22Rv1 (cell line): ENCODE measurements at regions not wholly inside any gene's neighbourhood (a gene's known extent, or its start where the extent isn't known, plus 50 kb on each side); places are given as distances from the start of the nearest gene placed in this dataset.

Experiments used
- H3K27ac ChIP-seq: fragments of 450-650 bp; 2 replicates; pipeline ENCODE4 v1.5.1; 2017
- CTCF ChIP-seq: fragments of 450-650 bp; IDR thresholded peaks from 2 replicates; pipeline ENCODE4 v1.5.1; 2017; ENCODE audit warnings: mild to moderate bottlenecking
- ZFX ChIP-seq: fragments of 450-650 bp; IDR thresholded peaks from 2 replicates; pipeline ENCODE4 v1.6.1; 2017; ENCODE audit warnings: antibody characterized with exemption, borderline replicate concordance

DNA sequence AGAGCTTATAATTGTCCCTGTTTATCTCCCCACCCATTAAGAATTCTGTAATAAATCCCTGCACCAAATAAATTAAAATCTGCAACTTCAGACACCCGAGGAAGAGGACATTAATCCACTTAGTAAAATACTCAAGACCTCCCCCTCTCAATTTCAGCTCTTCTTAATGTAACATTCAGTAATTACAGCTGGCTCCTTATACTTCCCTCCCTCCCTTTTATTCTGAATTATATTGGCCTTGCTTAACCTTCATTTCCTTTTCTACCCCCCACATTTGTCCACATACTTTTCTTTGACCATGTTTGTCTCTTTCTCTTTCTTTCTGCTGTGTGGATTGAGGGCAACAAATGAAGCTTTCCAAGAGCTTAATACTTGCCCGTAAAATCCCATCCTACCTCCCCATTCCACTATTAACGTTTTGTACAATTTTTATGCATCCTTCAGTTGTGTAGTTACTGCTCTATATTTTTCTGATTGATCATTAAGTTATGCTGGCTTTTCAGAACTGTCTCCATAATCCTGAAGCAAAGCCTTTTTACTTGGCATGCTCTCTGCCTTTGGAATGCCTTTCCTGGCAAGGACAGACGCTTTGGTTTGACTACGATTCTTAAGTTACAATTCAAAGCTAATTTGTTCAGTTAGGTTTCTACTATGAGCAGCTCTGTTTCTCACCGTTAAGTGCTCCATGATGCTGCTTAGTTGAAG is 580.1 kb downstream of the ZEB2 start:
- TF ChIP-seq CTCF = no peak
- no peak for TF ChIP-seq ZFX
- H3K27ac ChIP-seq = no peak overlapping the region

DNA sequence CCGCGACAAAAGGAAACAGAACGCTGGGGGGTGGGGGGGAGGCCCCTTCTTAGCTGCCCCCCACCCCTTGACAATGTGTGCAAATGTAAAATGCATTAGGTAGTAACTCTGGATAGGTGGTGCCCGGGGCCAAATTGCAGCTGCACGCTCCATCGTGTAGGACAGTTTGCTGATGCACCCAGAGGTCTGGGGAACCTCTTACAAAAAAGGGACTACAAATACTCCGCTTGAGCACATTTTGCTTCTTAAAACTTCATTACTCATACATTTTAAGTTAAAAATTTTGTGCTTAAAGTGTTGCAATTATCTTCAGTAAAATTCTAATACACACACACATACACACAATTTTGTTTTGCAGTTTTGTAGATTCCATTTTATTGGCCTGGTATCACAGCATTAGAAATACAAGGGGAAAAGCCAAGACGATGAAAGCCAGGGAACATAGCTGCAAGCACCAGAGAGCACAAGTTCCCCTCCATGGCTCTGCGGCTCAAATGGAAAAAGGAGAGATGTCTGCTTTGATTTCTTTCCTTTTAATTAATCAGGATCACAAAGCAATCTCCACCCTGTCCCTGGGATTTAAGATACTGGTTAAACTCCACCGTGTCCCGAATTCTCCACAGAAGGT is 582.1 kb downstream of the ZEB2 start:
- H3K27ac ChIP-seq = no peak overlapping the region
- TF ChIP-seq CTCF (no peak), ZFX (no peak)

GRCh38 chr2:143936848-143937722 is 582.8 kb downstream of the ZEB2 start:
- H3K27ac ChIP-seq = no peak overlapping the region
- TF ChIP-seq ZFX (no peak), CTCF (no peak)

- TF ChIP-seq ZFX (no peak), CTCF (no peak)
- no peak overlapping the region for H3K27ac ChIP-seq
These were observed 583.4 kb downstream of the ZEB2 start for GRCh38 chr2:143936538-143936847.

- TF ChIP-seq ZFX (no peak), CTCF (no peak)
These were observed 584.5 kb downstream of the ZEB2 start for GRCh38 chr2:143935482-143935752.

GRCh38 chr2:143934626-143935481 is 585.1 kb downstream of the ZEB2 start:
- no peak for TF ChIP-seq ZFX
- TF ChIP-seq CTCF = no peak
- no peak overlapping the region for H3K27ac ChIP-seq

More at GRCh38 chr2:143935482-143935752, 584.5 kb downstream of the ZEB2 start:
- H3K27ac ChIP-seq = no peak overlapping the region
